PC-3 (cell line): ENCODE measurements at regions not wholly inside any gene's neighbourhood (a gene's known extent, or its start where the extent isn't known, plus 50 kb on each side); places are given as distances from the start of the nearest gene placed in this dataset.

Source experiments
- CTCF ChIP-seq: fragments of 300-600 bp; sonication (generic); conservative IDR thresholded peaks from 2 replicates; pipeline ENCODE4 v1.5.1; 2017; ENCODE audit warnings: antibody characterized with exemption, low read depth, mild to moderate bottlenecking, low read length
- EZH2 ChIP-seq: fragments of 300-600 bp; sonication (generic); IDR thresholded peaks from one replicate; pipeline ENCODE4 v1.6.1; 2017; ENCODE audit warnings: antibody characterized with exemption, mild to moderate bottlenecking, low read length; ENCODE audit not compliant: unreplicated experiment
- EZH2phosphoT487 ChIP-seq: fragments of 300-600 bp; sonication (generic); IDR thresholded peaks from 2 replicates; pipeline ENCODE4 v1.6.1; 2018; ENCODE audit warnings: mild to moderate bottlenecking, antibody characterized with exemption, low read length, borderline replicate concordance

GRCh38 chr9:113651896-113652295, 188.4 kb downstream of the RGS3 start:
- no peak for TF ChIP-seq CTCF
- no peak for TF ChIP-seq EZH2
- TF ChIP-seq EZH2phosphoT487 = no peak
